GM23338 (cell line): ENCODE measurements at regions not wholly inside any gene's neighbourhood (a gene's known extent, or its start where the extent isn't known, plus 50 kb on each side); places are given as distances from the start of the nearest gene placed in this dataset.

ENCODE experiments used
- CREB1 ChIP-seq: fragments of 250-450 bp; sonication (Bioruptor Pico); IDR thresholded peaks from 2 replicates; pipeline ENCODE4 v1.5.0; 2020; ENCODE audit warnings: low read depth, mild to moderate bottlenecking, moderate library complexity
- NANOG ChIP-seq: IDR thresholded peaks from 2 replicates; pipeline ENCODE4 v1.6.1; 2016; ENCODE audit warnings: antibody characterized with exemption, borderline replicate concordance
- POLR2AphosphoS5 ChIP-seq: IDR thresholded peaks from 2 replicates; pipeline ENCODE4 v1.6.1; 2016; ENCODE audit warnings: antibody characterized with exemption, low read depth
- ZNF114 ChIP-seq: fragments of 250-450 bp; sonication (Bioruptor Pico); IDR thresholded peaks from 2 replicates; pipeline ENCODE4 v1.5.0; 2020; ENCODE audit warnings: mild to moderate bottlenecking, moderate library complexity
- ZNF331 ChIP-seq: fragments of 250-450 bp; sonication (Bioruptor Pico); IDR thresholded peaks from 2 replicates; pipeline ENCODE4 v1.5.0; 2020; ENCODE audit warnings: low read depth, mild to moderate bottlenecking, moderate library complexity
- TF ChIP-seq, protein P1 (sequence below): fragments of 250-450 bp; sonication (Bioruptor Pico); IDR thresholded peaks from 2 replicates; pipeline ENCODE4 v1.5.0; 2020; ENCODE audit warnings: mild to moderate bottlenecking, moderate library complexity
- TF ChIP-seq, protein P2 (sequence below): IDR thresholded peaks from 2 replicates; pipeline ENCODE4 v1.6.1; 2016; ENCODE audit warnings: antibody characterized with exemption
- TF ChIP-seq, protein P3 (sequence below): IDR thresholded peaks from one replicate; pipeline ENCODE4 v1.6.1; 2018; ENCODE audit warnings: antibody characterized with exemption; ENCODE audit not compliant: unreplicated experiment

DNA sequence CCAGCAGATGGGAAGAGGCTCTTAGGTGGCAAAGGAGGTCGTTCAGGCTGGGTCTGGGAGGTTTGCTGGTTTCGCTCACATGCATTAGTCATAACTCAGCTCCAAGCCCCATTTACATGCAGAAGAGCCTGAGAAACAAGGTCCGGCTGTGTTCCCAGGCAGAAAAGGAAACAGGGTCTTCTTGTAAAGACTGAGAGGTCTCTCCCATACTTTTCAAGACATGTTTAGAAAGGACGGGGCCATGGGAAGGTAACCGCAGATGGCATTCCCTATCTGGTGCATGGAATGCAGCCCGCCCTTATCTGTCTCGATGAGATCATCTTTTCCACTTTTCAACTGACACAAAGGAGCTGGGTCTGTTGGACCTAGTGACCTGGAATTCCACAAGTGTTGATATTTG is 389.0 kb upstream of the CDH11 start (continued):
- TF ChIP-seq, protein P1, sequence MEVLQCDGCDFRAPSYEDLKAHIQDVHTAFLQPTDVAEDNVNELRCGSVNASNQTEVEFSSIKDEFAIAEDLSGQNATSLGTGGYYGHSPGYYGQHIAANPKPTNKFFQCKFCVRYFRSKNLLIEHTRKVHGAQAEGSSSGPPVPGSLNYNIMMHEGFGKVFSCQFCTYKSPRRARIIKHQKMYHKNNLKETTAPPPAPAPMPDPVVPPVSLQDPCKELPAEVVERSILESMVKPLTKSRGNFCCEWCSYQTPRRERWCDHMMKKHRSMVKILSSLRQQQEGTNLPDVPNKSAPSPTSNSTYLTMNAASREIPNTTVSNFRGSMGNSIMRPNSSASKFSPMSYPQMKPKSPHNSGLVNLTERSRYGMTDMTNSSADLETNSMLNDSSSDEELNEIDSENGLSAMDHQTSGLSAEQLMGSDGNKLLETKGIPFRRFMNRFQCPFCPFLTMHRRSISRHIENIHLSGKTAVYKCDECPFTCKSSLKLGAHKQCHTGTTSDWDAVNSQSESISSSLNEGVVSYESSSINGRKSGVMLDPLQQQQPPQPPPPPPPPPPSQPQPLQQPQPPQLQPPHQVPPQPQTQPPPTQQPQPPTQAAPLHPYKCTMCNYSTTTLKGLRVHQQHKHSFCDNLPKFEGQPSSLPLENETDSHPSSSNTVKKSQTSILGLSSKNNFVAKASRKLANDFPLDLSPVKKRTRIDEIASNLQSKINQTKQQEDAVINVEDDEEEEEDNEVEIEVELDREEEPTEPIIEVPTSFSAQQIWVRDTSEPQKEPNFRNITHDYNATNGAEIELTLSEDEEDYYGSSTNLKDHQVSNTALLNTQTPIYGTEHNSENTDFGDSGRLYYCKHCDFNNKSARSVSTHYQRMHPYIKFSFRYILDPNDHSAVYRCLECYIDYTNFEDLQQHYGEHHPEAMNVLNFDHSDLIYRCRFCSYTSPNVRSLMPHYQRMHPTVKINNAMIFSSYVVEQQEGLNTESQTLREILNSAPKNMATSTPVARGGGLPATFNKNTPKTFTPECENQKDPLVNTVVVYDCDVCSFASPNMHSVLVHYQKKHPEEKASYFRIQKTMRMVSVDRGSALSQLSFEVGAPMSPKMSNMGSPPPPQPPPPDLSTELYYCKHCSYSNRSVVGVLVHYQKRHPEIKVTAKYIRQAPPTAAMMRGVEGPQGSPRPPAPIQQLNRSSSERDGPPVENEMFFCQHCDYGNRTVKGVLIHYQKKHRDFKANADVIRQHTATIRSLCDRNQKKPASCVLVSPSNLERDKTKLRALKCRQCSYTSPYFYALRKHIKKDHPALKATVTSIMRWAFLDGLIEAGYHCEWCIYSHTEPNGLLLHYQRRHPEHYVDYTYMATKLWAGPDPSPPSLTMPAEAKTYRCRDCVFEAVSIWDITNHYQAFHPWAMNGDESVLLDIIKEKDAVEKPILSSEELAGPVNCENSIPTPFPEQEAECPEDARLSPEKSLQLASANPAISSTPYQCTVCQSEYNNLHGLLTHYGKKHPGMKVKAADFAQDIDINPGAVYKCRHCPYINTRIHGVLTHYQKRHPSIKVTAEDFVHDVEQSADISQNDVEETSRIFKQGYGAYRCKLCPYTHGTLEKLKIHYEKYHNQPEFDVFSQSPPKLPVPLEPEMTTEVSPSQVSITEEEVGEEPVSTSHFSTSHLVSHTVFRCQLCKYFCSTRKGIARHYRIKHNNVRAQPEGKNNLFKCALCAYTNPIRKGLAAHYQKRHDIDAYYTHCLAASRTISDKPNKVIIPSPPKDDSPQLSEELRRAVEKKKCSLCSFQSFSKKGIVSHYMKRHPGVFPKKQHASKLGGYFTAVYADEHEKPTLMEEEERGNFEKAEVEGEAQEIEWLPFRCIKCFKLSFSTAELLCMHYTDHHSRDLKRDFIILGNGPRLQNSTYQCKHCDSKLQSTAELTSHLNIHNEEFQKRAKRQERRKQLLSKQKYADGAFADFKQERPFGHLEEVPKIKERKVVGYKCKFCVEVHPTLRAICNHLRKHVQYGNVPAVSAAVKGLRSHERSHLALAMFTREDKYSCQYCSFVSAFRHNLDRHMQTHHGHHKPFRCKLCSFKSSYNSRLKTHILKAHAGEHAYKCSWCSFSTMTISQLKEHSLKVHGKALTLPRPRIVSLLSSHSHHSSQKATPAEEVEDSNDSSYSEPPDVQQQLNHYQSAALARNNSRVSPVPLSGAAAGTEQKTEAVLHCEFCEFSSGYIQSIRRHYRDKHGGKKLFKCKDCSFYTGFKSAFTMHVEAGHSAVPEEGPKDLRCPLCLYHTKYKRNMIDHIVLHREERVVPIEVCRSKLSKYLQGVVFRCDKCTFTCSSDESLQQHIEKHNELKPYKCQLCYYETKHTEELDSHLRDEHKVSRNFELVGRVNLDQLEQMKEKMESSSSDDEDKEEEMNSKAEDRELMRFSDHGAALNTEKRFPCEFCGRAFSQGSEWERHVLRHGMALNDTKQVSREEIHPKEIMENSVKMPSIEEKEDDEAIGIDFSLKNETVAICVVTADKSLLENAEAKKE (CRISPR knock-in tag): no peak
- TF ChIP-seq ZNF114 (CRISPR knock-in tag): no peak
- TF ChIP-seq, protein P2, sequence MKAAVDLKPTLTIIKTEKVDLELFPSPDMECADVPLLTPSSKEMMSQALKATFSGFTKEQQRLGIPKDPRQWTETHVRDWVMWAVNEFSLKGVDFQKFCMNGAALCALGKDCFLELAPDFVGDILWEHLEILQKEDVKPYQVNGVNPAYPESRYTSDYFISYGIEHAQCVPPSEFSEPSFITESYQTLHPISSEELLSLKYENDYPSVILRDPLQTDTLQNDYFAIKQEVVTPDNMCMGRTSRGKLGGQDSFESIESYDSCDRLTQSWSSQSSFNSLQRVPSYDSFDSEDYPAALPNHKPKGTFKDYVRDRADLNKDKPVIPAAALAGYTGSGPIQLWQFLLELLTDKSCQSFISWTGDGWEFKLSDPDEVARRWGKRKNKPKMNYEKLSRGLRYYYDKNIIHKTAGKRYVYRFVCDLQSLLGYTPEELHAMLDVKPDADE: no peak
- TF ChIP-seq ZNF331 (CRISPR knock-in tag): no peak
- no peak for TF ChIP-seq CREB1 (CRISPR knock-in tag)
- no peak for TF ChIP-seq NANOG
- TF ChIP-seq, protein P3, sequence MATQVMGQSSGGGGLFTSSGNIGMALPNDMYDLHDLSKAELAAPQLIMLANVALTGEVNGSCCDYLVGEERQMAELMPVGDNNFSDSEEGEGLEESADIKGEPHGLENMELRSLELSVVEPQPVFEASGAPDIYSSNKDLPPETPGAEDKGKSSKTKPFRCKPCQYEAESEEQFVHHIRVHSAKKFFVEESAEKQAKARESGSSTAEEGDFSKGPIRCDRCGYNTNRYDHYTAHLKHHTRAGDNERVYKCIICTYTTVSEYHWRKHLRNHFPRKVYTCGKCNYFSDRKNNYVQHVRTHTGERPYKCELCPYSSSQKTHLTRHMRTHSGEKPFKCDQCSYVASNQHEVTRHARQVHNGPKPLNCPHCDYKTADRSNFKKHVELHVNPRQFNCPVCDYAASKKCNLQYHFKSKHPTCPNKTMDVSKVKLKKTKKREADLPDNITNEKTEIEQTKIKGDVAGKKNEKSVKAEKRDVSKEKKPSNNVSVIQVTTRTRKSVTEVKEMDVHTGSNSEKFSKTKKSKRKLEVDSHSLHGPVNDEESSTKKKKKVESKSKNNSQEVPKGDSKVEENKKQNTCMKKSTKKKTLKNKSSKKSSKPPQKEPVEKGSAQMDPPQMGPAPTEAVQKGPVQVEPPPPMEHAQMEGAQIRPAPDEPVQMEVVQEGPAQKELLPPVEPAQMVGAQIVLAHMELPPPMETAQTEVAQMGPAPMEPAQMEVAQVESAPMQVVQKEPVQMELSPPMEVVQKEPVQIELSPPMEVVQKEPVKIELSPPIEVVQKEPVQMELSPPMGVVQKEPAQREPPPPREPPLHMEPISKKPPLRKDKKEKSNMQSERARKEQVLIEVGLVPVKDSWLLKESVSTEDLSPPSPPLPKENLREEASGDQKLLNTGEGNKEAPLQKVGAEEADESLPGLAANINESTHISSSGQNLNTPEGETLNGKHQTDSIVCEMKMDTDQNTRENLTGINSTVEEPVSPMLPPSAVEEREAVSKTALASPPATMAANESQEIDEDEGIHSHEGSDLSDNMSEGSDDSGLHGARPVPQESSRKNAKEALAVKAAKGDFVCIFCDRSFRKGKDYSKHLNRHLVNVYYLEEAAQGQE: no peak
- no peak for TF ChIP-seq POLR2AphosphoS5
